ENCODE measurements at regions not wholly inside any gene's neighbourhood (a gene's known extent, or its start where the extent isn't known, plus 50 kb on each side); places are given as distances from the start of the nearest gene placed in this dataset. TPM values are rescaled to one million over a fixed set of nuclear protein-coding genes. Genes with fewer than 3 reads are reported as not detected.

- no peak for TF ChIP-seq CTCF (IDR thresholded peaks at IDR 0.05; ENCODE audit: insufficient read depth, low read depth, low read length)
- no peaks in the 10 kb centered on the region for H3K36me3 ChIP-seq (ENCODE audit: control insufficient read depth, insufficient read depth, low read length)
- POLR2A ChIA-PET = no interaction called here
- no peak overlapping the region for H3K4me3 ChIP-seq (ENCODE audit: low read depth, low read length)
- H3K27me3 ChIP-seq (ENCODE audit: control insufficient read depth, insufficient read depth, low read length) = no peaks in the 10 kb centered on the region
- DNase-seq (ENCODE audit: low read depth) = no peak
- CTCF ChIA-PET = interaction anchor here (1.0 kb wide), 1 partner anchor 13 kb away, joined by 3 read pairs; no protein-coding TSS in a partner anchor
Observed at GRCh38 chr2:181407171-181407570, 50.0 kb upstream of the ITGA4 start.

Small RNAs in the stretch of these regions (small RNA-seq; reads per million reads assigned to genes)
- gene MIR4437 (ENCODE audit: insufficient read length, low read depth, low replicate concordance) = not detected
